ENCODE measurements at regions not wholly inside any gene's neighbourhood (a gene's known extent, or its start where the extent isn't known, plus 50 kb on each side); places are given as distances from the start of the nearest gene placed in this dataset.

DNA sequence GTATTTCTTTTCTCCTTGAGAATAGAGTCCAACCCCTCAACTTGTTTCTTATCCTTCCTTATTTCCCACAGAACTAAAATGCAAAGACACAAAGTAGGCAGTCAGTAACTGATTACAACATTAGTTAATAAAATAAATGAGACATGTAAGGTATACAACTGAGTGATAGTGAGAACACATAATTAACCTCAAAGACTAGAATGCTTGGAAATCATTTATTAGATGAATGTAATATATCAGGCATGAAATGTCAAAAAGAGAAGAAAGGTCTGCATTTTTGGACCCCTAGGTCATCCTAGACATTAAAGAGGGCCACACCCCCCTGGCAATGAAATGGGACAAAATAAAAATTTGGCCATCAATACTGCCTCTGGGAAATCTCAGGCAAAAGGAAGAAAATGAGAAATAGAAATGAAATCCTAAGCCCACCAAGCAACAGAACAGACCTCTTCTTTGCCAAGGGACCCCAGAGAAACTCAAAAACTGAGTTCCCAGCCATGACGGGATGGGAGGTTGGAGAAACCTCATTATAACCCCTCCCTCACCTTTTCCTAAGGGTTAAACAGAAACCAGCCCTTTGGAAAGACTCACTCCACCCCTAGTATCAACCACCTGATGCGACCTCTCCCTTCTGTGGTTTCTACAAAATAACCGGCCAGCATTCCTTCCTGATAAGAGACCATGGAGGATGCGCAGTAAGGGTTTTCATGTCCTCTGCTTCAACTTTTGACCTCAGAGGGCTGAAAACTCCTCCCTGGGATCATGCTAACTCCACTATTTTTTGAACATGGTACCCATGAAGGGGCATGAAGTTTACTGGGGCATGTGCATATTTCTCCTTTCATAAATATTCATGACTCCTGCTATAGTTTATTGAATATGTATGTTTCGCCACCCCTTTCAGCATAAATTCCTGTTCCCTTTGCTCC is 90.0 kb upstream of the EXOC1L start:
- intact Hi-C loops (cut with DNase I), result no loop called here
- TF ChIP-seq POLR2A (IDR thresholded peaks at IDR 0.05) (no peak), EP300 (IDR thresholded peaks at IDR 0.05) (no peak), CTCF (IDR thresholded peaks at IDR 0.05) (no peak)
- Histone ChIP-seq H3K36me3 (no peaks in the 10 kb centered on the region), H3K4me1 (ENCODE audit: insufficient read depth) (no peaks in the 10 kb centered on the region), H3K9me3 (no peaks in the 10 kb centered on the region), H3K27ac (no peak overlapping the region), H3K4me3 (no peak overlapping the region), H3K27me3 (no peaks in the 10 kb centered on the region)
- DNase-seq, result no peak
- 47 to 75% (median 63%) methylated on average over 5 of the region's 5 CpGs for WGBS, 3 donors

DNA sequence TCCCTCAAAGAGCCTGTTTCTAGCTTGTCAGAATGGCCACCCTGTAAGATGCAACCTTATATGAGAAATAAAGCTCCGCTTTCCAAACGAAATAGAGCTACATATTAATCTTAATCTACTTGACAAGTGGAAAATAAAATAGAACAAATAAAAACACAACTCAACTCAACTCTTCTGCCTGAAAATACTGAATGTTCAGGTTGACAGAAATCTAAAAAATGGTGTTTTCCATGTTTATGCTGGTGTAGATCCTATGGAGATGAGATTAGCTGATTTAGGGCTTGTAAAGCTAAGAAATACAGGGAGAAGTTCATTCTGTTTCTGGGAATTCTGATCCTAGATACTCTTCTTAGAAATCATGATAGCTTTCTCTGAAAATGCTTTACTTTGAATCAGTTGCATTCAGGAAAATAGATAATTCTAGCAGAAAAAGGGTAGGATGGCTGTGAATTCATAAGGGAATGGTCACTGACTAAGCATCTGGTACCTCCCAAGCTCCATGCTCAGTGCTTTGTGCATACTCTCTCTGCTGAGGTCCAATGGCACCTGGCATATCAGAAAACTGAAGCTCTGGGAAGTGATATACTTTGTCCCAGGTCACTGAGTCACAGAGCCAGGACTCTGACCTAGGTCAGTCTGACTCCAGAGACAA is 89.2 kb upstream of the EXOC1L start:
- 79 to 83% (median 80%) methylated on average over 2 of the region's 2 CpGs for WGBS, 3 donors
- intact Hi-C loops (cut with DNase I), result no loop called here

GRCh38 chr4:55731959-55732358 is 87.6 kb upstream of the EXOC1L start:
- Histone ChIP-seq H3K27ac (no peak overlapping the region), H3K27me3 (no peaks in the 10 kb centered on the region), H3K4me3 (no peak overlapping the region), H3K36me3 (no peaks in the 10 kb centered on the region), H3K4me1 (ENCODE audit: insufficient read depth) (no peaks in the 10 kb centered on the region), H3K9me3 (no peaks in the 10 kb centered on the region)
- WGBS, 3 donors, result 52 to 70% (median 63%) methylated on average over 2 of the region's 2 CpGs
- intact Hi-C loops (cut with DNase I), result no loop called here
- no peak for TF ChIP-seq POLR2A (IDR thresholded peaks at IDR 0.05)
- no peak for TF ChIP-seq CTCF (IDR thresholded peaks at IDR 0.05)
- no peak for TF ChIP-seq EP300 (IDR thresholded peaks at IDR 0.05)
- no peak for DNase-seq

More for the DNA sequence above, 89.2 kb upstream of the EXOC1L start:
- DNase-seq, result no peak
- H3K36me3 ChIP-seq, result no peaks in the 10 kb centered on the region
- no peaks in the 10 kb centered on the region for H3K27me3 ChIP-seq
- H3K4me1 ChIP-seq (ENCODE audit: insufficient read depth), result no peaks in the 10 kb centered on the region
- H3K4me3 ChIP-seq, result no peak overlapping the region
- TF ChIP-seq POLR2A (IDR thresholded peaks at IDR 0.05), result no peak
- no peak for TF ChIP-seq EP300 (IDR thresholded peaks at IDR 0.05)
- TF ChIP-seq CTCF (IDR thresholded peaks at IDR 0.05), result no peak
- H3K27ac ChIP-seq, result no peak overlapping the region
- H3K9me3 ChIP-seq, result no peaks in the 10 kb centered on the region

DNA sequence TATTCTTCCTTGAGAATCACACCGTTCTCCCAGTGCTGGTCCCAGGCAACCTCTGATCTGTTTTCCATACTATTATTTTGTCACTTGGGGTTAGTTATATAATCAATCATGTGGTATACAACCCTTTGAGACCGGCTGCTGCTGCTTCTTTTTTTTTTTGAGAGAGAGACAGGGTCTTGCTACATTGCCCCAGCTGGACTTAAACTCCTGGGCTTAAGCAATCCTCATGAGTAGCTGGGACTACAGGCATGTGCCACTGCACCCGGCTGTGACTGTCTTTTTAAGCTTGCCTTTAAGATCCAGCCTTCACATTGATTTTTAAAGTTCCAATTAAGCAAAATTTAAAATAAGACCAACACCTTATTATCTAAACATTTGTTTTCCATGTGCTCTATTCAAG is 86.7 kb upstream of the EXOC1L start:
- TF ChIP-seq EP300 (IDR thresholded peaks at IDR 0.05) (no peak), CTCF (IDR thresholded peaks at IDR 0.05) (no peak), POLR2A (IDR thresholded peaks at IDR 0.05) (no peak)
- Histone ChIP-seq H3K9me3 (no peaks in the 10 kb centered on the region), H3K27me3 (no peaks in the 10 kb centered on the region), H3K4me1 (ENCODE audit: insufficient read depth) (no peaks in the 10 kb centered on the region), H3K4me3 (no peak overlapping the region), H3K36me3 (no peaks in the 10 kb centered on the region), H3K27ac (no peak overlapping the region)
- intact Hi-C loops (cut with DNase I), result no loop called here
- no peak for DNase-seq
- 58 to 77% (median 70%) methylated on average over 3 of the region's 3 CpGs for WGBS, 3 donors

Data from ovary (tissue), 7 donors.